Kidney epithelial cell (primary cell): ENCODE measurements at regions not wholly inside any gene's neighbourhood (a gene's known extent, or its start where the extent isn't known, plus 50 kb on each side); places are given as distances from the start of the nearest gene placed in this dataset.
"Not testable (repeated sequence)": the region's sequence is repeated elsewhere in the genome, so short reads cannot be mapped to it uniquely, and the experiment has no call there.

Experiments
- DNase-seq: peaks from one replicate; pipeline ENCODE4 v3.0.0-alpha.2; 2010; ENCODE audit warnings: low read depth
- H3K27me3 ChIP-seq: 2 replicates; pipeline ENCODE4 v1.6.0; 2011; ENCODE audit warnings: low read length; ENCODE audit not compliant: control insufficient read depth, insufficient read depth
- H3K36me3 ChIP-seq: 2 replicates; pipeline ENCODE4 v1.5.1; 2011; ENCODE audit warnings: low read length; ENCODE audit not compliant: control insufficient read depth, insufficient read depth
- H3K4me3 ChIP-seq: 2 replicates; pipeline ENCODE4 v1.5.1; 2011; ENCODE audit warnings: low read depth, mild to moderate bottlenecking, control low read depth, low read length
- CTCF ChIP-seq: IDR thresholded peaks from 2 replicates; pipeline ENCODE4 v1.5.1; 2011; ENCODE audit warnings: mild to moderate bottlenecking, moderate library complexity, low read length, control low read depth, inconsistent platforms; ENCODE audit not compliant: insufficient read depth, poor library complexity, severe bottlenecking

GRCh38 chr1:219549215-219549614 is 63.7 kb downstream of the ZC3H11B start:
- Histone ChIP-seq H3K4me3 (no peak overlapping the region), H3K27me3 (no peaks in the 10 kb centered on the region), H3K36me3 (no peaks in the 10 kb centered on the region)
- no peak for TF ChIP-seq CTCF
- DNase-seq: no peak

GRCh38 chr1:219548386-219548785 is 64.5 kb downstream of the ZC3H11B start:
- Histone ChIP-seq H3K27me3 (no peaks in the 10 kb centered on the region), H3K4me3 (no peak overlapping the region)

GRCh38 chr1:219545756-219546155 is 67.1 kb downstream of the ZC3H11B start:
- H3K4me3 ChIP-seq, H3K27me3 ChIP-seq, DNase-seq, H3K36me3 ChIP-seq: not testable (repeated sequence)

More at GRCh38 chr1:219548386-219548785, 64.5 kb downstream of the ZC3H11B start:
- H3K36me3 ChIP-seq: no peaks in the 10 kb centered on the region
- TF ChIP-seq CTCF: no peak
- DNase-seq: no peak

GRCh38 chr1:219544163-219544846 is 68.6 kb downstream of the ZC3H11B start:
- no peak overlapping the region for H3K4me3 ChIP-seq
- no peak for DNase-seq
- no peaks in the 10 kb centered on the region for H3K27me3 ChIP-seq
- peak; percentile 14 for TF ChIP-seq CTCF
- H3K36me3 ChIP-seq: no peaks in the 10 kb centered on the region

GRCh38 chr1:219542828-219543518 is 69.9 kb downstream of the ZC3H11B start:
- H3K36me3 ChIP-seq: no peaks in the 10 kb centered on the region
- peak; percentile 66 for DNase-seq
- no peaks in the 10 kb centered on the region for H3K27me3 ChIP-seq
- TF ChIP-seq CTCF: no peak
- no peak overlapping the region for H3K4me3 ChIP-seq

GRCh38 chr1:219541946-219542345 is 71.0 kb downstream of the ZC3H11B start:
- no peak for DNase-seq
- no peaks in the 10 kb centered on the region for H3K27me3 ChIP-seq
- no peak for TF ChIP-seq CTCF
- no peaks in the 10 kb centered on the region for H3K36me3 ChIP-seq
- H3K4me3 ChIP-seq: no peak overlapping the region
